ENCODE measurements at regions not wholly inside any gene's neighbourhood (a gene's known extent, or its start where the extent isn't known, plus 50 kb on each side); places are given as distances from the start of the nearest gene placed in this dataset.

DNA sequence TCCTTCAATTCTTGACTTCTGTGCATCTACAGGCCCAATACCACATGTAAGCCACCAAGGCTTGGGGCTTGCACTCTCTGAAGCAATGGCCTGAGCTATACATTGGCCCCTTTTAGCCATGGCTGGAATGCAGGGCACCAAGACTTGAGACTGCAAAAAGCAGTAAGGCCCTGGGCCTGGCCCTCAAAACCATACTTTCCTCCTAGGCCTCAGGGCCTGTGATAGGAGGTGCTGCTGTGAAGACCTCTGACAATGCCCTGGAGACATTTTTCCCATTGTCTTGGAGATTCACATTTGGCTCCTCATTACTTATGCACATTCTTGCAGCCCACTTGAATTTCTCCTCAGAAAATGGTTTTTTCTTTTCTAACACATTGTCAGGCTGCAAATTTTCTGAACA lies 68.5 kb upstream of the FSTL5 start:
- no peak for DNase-seq (ENCODE audit: insufficient read length, low spot score, missing footprints)
- no peak overlapping the region for H3K27ac ChIP-seq (ENCODE audit: low read depth, low read length)
- no peak overlapping the region for H3K4me2 ChIP-seq (ENCODE audit: insufficient read depth, low read length)
- no peaks in the 10 kb centered on the region for H3K27me3 ChIP-seq (ENCODE audit: insufficient read depth, low read length)
- TF ChIP-seq, protein P1, sequence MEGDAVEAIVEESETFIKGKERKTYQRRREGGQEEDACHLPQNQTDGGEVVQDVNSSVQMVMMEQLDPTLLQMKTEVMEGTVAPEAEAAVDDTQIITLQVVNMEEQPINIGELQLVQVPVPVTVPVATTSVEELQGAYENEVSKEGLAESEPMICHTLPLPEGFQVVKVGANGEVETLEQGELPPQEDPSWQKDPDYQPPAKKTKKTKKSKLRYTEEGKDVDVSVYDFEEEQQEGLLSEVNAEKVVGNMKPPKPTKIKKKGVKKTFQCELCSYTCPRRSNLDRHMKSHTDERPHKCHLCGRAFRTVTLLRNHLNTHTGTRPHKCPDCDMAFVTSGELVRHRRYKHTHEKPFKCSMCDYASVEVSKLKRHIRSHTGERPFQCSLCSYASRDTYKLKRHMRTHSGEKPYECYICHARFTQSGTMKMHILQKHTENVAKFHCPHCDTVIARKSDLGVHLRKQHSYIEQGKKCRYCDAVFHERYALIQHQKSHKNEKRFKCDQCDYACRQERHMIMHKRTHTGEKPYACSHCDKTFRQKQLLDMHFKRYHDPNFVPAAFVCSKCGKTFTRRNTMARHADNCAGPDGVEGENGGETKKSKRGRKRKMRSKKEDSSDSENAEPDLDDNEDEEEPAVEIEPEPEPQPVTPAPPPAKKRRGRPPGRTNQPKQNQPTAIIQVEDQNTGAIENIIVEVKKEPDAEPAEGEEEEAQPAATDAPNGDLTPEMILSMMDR (IDR thresholded peaks at IDR 0.05; ENCODE audit: extremely low read depth, low read depth, low read length), result no peak
- no peaks in the 10 kb centered on the region for H3K79me2 ChIP-seq (ENCODE audit: insufficient read depth, low read length)
- no peak overlapping the region for H3K4me3 ChIP-seq (ENCODE audit: insufficient read depth, low read length)
- no peaks in the 10 kb centered on the region for H3K36me3 ChIP-seq (ENCODE audit: insufficient read depth, low read length)
- H3K4me1 ChIP-seq (ENCODE audit: insufficient read depth, low read length), result no peaks in the 10 kb centered on the region
- H3K9me3 ChIP-seq (ENCODE audit: low read depth, low read length), result no peaks in the 10 kb centered on the region
- H2AFZ ChIP-seq (ENCODE audit: low read length), result no peak overlapping the region
- H4K20me1 ChIP-seq (ENCODE audit: insufficient read depth, low read length), result no peaks in the 10 kb centered on the region

DNA sequence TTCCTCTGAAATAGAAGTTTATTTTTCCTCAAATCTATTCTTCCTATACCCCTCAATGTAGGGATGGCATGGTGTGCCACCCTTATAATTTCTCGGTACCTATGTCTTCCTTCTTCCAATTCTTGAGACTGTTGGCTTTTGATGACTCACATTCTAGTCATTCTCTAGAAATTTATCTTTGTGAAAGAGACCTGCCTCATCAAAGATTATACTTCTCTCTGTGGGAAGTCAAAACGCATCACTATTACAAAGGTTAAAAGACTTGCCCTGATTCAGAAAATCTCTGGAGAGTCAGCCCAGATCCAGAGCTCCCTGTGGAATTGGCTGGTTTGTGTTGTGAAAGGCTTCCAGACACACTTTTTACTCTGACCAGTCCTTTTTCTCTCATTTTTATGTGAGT lies 65.9 kb upstream of the FSTL5 start:
- DNase-seq (ENCODE audit: insufficient read length, low spot score, missing footprints), result no peak
- TF ChIP-seq, protein P1 (IDR thresholded peaks at IDR 0.05; ENCODE audit: extremely low read depth, low read depth, low read length), result no peak
- no peak overlapping the region for H3K4me3 ChIP-seq (ENCODE audit: insufficient read depth, low read length)
- H3K4me2 ChIP-seq (ENCODE audit: insufficient read depth, low read length), result no peak overlapping the region
- no peaks in the 10 kb centered on the region for H3K79me2 ChIP-seq (ENCODE audit: insufficient read depth, low read length)
- no peaks in the 10 kb centered on the region for H3K36me3 ChIP-seq (ENCODE audit: insufficient read depth, low read length)
- no peaks in the 10 kb centered on the region for H3K27me3 ChIP-seq (ENCODE audit: insufficient read depth, low read length)
- no peak overlapping the region for H3K27ac ChIP-seq (ENCODE audit: low read depth, low read length)
- H3K9me3 ChIP-seq (ENCODE audit: low read depth, low read length), result no peaks in the 10 kb centered on the region
- H4K20me1 ChIP-seq (ENCODE audit: insufficient read depth, low read length), result no peaks in the 10 kb centered on the region
- no peaks in the 10 kb centered on the region for H3K4me1 ChIP-seq (ENCODE audit: insufficient read depth, low read length)
- no peak overlapping the region for H2AFZ ChIP-seq (ENCODE audit: low read length)

DNA sequence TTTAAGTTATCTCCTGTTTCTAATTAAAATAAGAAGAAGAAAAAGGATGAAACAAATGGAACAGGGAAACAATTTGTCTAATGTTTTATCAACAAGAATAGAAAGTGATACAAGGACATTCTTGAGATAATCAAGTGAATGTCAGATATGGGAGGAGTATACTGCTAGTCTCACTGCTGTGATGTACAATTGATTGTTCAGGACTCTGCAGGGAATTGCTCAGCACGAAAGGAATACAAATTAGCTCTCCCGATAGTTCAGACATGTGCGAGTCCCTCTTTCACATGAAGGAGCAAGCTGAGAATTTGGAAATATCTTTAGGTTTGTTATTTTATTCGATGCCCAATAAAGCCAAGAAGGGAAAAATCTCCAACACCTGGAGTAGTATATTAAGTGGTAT lies 57.3 kb upstream of the FSTL5 start:
- no peaks in the 10 kb centered on the region for H3K27me3 ChIP-seq (ENCODE audit: insufficient read depth, low read length)
- H3K36me3 ChIP-seq (ENCODE audit: insufficient read depth, low read length), result no peaks in the 10 kb centered on the region
- TF ChIP-seq, protein P1 (IDR thresholded peaks at IDR 0.05; ENCODE audit: extremely low read depth, low read depth, low read length), result no peak
- H3K27ac ChIP-seq (ENCODE audit: low read depth, low read length), result no peak overlapping the region
- no peaks in the 10 kb centered on the region for H3K4me1 ChIP-seq (ENCODE audit: insufficient read depth, low read length)
- no peaks in the 10 kb centered on the region for H3K9me3 ChIP-seq (ENCODE audit: low read depth, low read length)
- DNase-seq (ENCODE audit: insufficient read length, low spot score, missing footprints), result no peak
- H4K20me1 ChIP-seq (ENCODE audit: insufficient read depth, low read length), result no peaks in the 10 kb centered on the region
- H3K4me3 ChIP-seq (ENCODE audit: insufficient read depth, low read length), result no peak overlapping the region
- no peaks in the 10 kb centered on the region for H3K79me2 ChIP-seq (ENCODE audit: insufficient read depth, low read length)
- no peak overlapping the region for H3K4me2 ChIP-seq (ENCODE audit: insufficient read depth, low read length)
- H2AFZ ChIP-seq (ENCODE audit: low read length), result no peak overlapping the region
